ENCODE measurements at regions not wholly inside any gene's neighbourhood (a gene's known extent, or its start where the extent isn't known, plus 50 kb on each side); places are given as distances from the start of the nearest gene placed in this dataset.

DNA sequence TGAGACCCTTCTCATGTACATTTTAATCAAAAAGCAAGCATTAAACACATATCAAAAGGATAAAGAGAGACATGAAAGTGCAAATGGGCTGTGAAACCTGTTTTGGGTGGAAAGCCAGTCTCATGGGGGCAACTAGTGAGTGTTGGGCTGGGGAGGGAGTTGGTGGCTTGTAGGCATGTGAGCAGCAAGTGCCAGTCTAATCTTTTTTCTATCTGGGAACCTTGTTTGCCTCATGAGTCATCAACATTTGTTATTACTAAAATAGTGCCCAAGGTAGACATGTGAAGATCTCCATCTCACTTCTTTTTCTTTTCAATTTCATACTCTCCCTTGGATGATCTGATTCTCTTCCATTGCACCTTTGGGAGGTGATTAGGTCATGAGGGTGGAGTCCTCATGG lies 613.9 kb upstream of the GYPC start:
- TF ChIP-seq YY1 (IDR thresholded peaks at IDR 0.05; ENCODE audit: insufficient read depth, insufficient read length): no peak
- TF ChIP-seq ZNF274 (IDR thresholded peaks at IDR 0.05; ENCODE audit: low read depth, low read length): no peak
- no peak for TF ChIP-seq SUZ12 (IDR thresholded peaks at IDR 0.05; ENCODE audit: extremely low read depth, insufficient read depth, insufficient read length)
